ENCODE measurements at regions not wholly inside any gene's neighbourhood (a gene's known extent, or its start where the extent isn't known, plus 50 kb on each side); places are given as distances from the start of the nearest gene placed in this dataset.

DNA sequence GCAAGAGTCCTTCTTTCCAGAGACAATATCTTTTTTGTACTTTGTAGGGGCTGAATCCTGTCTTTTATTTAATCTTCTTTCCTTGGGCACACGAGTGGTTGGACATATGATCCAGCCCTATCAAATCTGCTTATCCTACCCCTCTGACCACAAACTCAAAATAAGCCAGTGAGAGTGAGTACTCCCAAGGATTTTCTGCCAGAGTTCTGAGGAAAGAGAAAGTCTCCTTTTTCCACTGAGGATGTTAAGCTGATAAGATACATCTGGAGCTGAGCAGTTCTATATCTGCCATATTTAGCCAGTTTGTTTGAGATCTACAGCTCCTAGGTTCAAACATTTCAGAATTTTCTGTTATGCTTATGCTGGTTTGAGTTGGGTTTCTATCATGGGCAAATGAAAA lies 134.8 kb upstream of the NWD2 start:
- TF ChIP-seq, protein P1, sequence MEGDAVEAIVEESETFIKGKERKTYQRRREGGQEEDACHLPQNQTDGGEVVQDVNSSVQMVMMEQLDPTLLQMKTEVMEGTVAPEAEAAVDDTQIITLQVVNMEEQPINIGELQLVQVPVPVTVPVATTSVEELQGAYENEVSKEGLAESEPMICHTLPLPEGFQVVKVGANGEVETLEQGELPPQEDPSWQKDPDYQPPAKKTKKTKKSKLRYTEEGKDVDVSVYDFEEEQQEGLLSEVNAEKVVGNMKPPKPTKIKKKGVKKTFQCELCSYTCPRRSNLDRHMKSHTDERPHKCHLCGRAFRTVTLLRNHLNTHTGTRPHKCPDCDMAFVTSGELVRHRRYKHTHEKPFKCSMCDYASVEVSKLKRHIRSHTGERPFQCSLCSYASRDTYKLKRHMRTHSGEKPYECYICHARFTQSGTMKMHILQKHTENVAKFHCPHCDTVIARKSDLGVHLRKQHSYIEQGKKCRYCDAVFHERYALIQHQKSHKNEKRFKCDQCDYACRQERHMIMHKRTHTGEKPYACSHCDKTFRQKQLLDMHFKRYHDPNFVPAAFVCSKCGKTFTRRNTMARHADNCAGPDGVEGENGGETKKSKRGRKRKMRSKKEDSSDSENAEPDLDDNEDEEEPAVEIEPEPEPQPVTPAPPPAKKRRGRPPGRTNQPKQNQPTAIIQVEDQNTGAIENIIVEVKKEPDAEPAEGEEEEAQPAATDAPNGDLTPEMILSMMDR (IDR thresholded peaks at IDR 0.05; ENCODE audit: unreplicated experiment), result no peak
- no peak for DNase-seq (ENCODE audit: low spot score, unreplicated experiment)
- Mint-ChIP-seq H3K4me3 (ENCODE audit: low read depth) (no peak overlapping the region), H3K9me3 (ENCODE audit: low read depth) (no peaks in the 10 kb centered on the region), H3K27ac (no peak overlapping the region), H3K36me3 (ENCODE audit: insufficient read depth) (no peaks in the 10 kb centered on the region), H3K4me1 (ENCODE audit: low read depth) (no peaks in the 10 kb centered on the region), H3K27me3 (no peaks in the 10 kb centered on the region)

DNA sequence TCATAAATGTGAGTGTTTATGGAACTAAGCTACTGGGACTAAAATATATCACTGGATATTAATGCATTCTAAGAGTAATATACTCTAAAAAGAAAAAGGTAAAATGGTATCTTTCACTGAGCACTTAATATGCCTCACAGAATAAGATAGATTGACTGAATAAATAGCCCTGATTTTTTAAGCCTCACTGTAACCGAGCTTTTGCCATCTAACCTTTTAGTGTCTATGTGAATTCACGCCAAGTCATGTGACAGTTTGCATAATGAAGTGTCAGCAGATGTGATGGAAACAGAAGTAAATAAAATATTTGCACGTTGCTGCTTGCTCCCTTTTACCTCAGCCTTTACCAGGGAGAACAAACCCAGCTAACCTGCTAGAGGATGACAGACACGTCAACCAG lies 119.7 kb upstream of the NWD2 start:
- Mint-ChIP-seq H3K27ac (no peak overlapping the region), H3K36me3 (ENCODE audit: insufficient read depth) (no peaks in the 10 kb centered on the region), H3K4me3 (ENCODE audit: low read depth) (no peak overlapping the region), H3K9me3 (ENCODE audit: low read depth) (no peaks in the 10 kb centered on the region), H3K27me3 (no peaks in the 10 kb centered on the region), H3K4me1 (ENCODE audit: low read depth) (no peaks in the 10 kb centered on the region)
- DNase-seq (ENCODE audit: low spot score, unreplicated experiment), result no peak
- TF ChIP-seq, protein P1 (IDR thresholded peaks at IDR 0.05; ENCODE audit: unreplicated experiment), result no peak

DNA sequence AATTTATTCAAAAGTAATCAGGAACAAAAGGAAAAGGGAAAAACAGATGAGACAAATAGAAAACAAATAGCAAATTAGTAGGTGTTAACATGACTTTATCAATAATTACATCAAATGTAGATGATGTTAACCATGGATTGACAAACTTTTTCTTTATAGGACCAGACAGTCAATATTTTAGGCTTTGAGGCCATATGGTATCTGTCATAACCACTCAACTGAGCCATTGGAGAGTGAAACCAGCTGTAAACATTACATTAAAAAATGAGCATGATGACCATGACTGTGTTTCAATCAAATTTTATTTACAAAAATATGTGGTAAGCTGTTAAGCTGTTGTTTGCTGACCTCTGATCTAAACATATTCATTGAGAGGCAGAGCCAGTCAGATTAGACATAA lies 118.5 kb upstream of the NWD2 start:
- Mint-ChIP-seq H3K9me3 (ENCODE audit: low read depth) (no peaks in the 10 kb centered on the region), H3K27ac (no peak overlapping the region), H3K36me3 (ENCODE audit: insufficient read depth) (no peaks in the 10 kb centered on the region), H3K4me3 (ENCODE audit: low read depth) (no peak overlapping the region), H3K27me3 (no peaks in the 10 kb centered on the region), H3K4me1 (ENCODE audit: low read depth) (no peaks in the 10 kb centered on the region)
- TF ChIP-seq, protein P1 (IDR thresholded peaks at IDR 0.05; ENCODE audit: unreplicated experiment), result no peak
- no peak for DNase-seq (ENCODE audit: low spot score, unreplicated experiment)

DNA sequence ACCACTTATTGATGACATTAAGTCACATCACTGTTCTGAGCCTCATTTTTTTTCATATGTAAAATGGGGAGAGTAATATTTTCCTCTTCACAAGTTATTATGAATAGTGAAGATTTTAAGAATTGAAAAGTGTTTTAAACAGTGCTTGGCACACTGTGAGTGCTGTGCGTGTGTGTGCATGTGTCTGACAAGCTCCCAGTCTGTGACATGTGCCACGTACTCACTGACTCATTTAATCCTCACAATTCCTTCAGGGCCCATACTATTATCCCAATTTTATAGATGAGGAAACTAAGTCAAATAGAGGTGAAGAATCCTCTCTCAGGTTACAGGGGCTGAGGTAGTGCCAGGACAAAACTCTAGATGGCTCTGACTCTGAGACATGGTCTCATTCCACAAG lies 114.1 kb upstream of the NWD2 start:
- H3K27me3 Mint-ChIP-seq, result no peaks in the 10 kb centered on the region

DNA sequence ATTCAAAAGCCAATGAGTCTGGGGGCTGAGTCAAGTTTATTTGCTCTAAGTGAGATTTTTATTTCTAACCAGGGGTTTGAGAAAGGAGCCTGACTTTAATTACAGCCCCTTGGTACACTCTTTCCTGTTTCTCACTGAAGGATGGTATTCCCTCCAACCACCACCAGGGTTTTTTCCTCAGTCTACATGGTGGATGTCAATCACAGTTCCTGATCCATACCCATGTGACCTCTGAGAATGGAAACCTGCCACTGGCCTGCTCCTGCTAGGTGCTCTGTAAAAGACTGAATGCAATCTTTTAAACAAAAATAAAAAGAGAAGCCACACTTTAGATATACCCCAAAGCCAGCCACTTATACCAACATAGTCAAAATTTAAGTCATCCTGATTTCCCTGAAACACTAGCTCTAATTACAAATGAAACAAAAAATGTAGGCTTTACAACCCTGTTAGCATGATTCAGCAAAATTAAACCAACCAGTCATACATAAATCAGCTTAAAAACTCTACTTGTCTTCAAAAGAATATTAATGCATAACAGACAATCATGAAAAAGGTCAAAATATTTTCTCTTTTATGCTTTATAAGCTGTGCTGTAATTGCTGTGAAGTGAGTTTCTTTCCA lies 112.1 kb upstream of the NWD2 start:
- Mint-ChIP-seq H3K36me3 (ENCODE audit: insufficient read depth) (no peaks in the 10 kb centered on the region), H3K27ac (no peak overlapping the region), H3K9me3 (ENCODE audit: low read depth) (no peaks in the 10 kb centered on the region), H3K4me3 (ENCODE audit: low read depth) (no peak overlapping the region), H3K4me1 (ENCODE audit: low read depth) (no peaks in the 10 kb centered on the region), H3K27me3 (no peaks in the 10 kb centered on the region)
- TF ChIP-seq, protein P1 (IDR thresholded peaks at IDR 0.05; ENCODE audit: unreplicated experiment), result peak; percentile 33
- DNase-seq (ENCODE audit: low spot score, unreplicated experiment), result no peak

More for the DNA sequence above, 114.1 kb upstream of the NWD2 start:
- no peaks in the 10 kb centered on the region for H3K4me1 Mint-ChIP-seq (ENCODE audit: low read depth)
- H3K9me3 Mint-ChIP-seq (ENCODE audit: low read depth), result no peaks in the 10 kb centered on the region
- TF ChIP-seq, protein P1 (IDR thresholded peaks at IDR 0.05; ENCODE audit: unreplicated experiment), result no peak
- no peak overlapping the region for H3K4me3 Mint-ChIP-seq (ENCODE audit: low read depth)
- DNase-seq (ENCODE audit: low spot score, unreplicated experiment), result no peak
- no peak overlapping the region for H3K27ac Mint-ChIP-seq
- no peaks in the 10 kb centered on the region for H3K36me3 Mint-ChIP-seq (ENCODE audit: insufficient read depth)
